ENCODE measurements at regions not wholly inside any gene's neighbourhood (a gene's known extent, or its start where the extent isn't known, plus 50 kb on each side); places are given as distances from the start of the nearest gene placed in this dataset.

- no peak for TF ChIP-seq EGR1 (IDR thresholded peaks at IDR 0.05)
- TF ChIP-seq NFIC (IDR thresholded peaks at IDR 0.05) = no peak
- TF ChIP-seq RAD21 (IDR thresholded peaks at IDR 0.05; ENCODE audit: low read depth) = no peak
- no peak for TF ChIP-seq TCF12 (IDR thresholded peaks at IDR 0.05; ENCODE audit: low read depth)
- no peak for TF ChIP-seq EP300 (IDR thresholded peaks at IDR 0.05; ENCODE audit: borderline replicate concordance)
- TF ChIP-seq ZBTB7A (IDR thresholded peaks at IDR 0.05; ENCODE audit: low read depth) = no peak
- no peak for TF ChIP-seq REST (IDR thresholded peaks at IDR 0.05; ENCODE audit: low read depth)
- no peak for TF ChIP-seq TEAD4 (IDR thresholded peaks at IDR 0.05)
- no peak for TF ChIP-seq YY1 (IDR thresholded peaks at IDR 0.05; ENCODE audit: low read depth)
Measured at GRCh38 chrX:150308041-150308440, 55.1 kb upstream of the MAMLD1 start.

Measured in Ishikawa (cell line).